ENCODE measurements at regions not wholly inside any gene's neighbourhood (a gene's known extent, or its start where the extent isn't known, plus 50 kb on each side); places are given as distances from the start of the nearest gene placed in this dataset.

DNA sequence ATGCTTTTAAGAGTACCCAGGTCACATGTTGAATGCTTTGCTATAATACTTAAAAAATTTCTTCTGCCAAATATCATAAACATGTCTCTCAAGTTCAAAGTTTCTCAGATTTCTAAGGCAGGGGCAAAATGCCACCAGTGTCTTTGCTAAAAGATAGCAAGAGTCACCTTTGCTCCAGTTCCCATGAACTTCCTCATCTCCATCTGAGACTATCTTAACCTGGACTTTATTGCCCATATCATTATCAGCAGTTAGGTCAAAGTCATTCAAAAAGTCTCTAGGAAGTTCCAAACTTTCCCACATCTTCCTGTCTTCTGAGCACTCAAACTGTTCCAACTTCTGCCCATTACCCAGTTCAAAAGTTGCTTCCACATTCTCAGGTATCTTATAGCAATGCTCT, 307.6 kb upstream of the TNC start:
- TF ChIP-seq HNF4A (conservative IDR thresholded peaks at IDR 0.05) (no peak), RXRA (IDR thresholded peaks at IDR 0.05) (no peak), NR2F2 (IDR thresholded peaks at IDR 0.05) (no peak), RAD21 (IDR thresholded peaks at IDR 0.05) (no peak), GABPA (IDR thresholded peaks at IDR 0.05 in 1 of 2, conservative IDR thresholded peaks at IDR 0.05 in 1 of 2) (no peak)
- TF ChIP-seq, protein P1, sequence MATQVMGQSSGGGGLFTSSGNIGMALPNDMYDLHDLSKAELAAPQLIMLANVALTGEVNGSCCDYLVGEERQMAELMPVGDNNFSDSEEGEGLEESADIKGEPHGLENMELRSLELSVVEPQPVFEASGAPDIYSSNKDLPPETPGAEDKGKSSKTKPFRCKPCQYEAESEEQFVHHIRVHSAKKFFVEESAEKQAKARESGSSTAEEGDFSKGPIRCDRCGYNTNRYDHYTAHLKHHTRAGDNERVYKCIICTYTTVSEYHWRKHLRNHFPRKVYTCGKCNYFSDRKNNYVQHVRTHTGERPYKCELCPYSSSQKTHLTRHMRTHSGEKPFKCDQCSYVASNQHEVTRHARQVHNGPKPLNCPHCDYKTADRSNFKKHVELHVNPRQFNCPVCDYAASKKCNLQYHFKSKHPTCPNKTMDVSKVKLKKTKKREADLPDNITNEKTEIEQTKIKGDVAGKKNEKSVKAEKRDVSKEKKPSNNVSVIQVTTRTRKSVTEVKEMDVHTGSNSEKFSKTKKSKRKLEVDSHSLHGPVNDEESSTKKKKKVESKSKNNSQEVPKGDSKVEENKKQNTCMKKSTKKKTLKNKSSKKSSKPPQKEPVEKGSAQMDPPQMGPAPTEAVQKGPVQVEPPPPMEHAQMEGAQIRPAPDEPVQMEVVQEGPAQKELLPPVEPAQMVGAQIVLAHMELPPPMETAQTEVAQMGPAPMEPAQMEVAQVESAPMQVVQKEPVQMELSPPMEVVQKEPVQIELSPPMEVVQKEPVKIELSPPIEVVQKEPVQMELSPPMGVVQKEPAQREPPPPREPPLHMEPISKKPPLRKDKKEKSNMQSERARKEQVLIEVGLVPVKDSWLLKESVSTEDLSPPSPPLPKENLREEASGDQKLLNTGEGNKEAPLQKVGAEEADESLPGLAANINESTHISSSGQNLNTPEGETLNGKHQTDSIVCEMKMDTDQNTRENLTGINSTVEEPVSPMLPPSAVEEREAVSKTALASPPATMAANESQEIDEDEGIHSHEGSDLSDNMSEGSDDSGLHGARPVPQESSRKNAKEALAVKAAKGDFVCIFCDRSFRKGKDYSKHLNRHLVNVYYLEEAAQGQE (IDR thresholded peaks at IDR 0.05): no peak
- TF ChIP-seq, protein P2, sequence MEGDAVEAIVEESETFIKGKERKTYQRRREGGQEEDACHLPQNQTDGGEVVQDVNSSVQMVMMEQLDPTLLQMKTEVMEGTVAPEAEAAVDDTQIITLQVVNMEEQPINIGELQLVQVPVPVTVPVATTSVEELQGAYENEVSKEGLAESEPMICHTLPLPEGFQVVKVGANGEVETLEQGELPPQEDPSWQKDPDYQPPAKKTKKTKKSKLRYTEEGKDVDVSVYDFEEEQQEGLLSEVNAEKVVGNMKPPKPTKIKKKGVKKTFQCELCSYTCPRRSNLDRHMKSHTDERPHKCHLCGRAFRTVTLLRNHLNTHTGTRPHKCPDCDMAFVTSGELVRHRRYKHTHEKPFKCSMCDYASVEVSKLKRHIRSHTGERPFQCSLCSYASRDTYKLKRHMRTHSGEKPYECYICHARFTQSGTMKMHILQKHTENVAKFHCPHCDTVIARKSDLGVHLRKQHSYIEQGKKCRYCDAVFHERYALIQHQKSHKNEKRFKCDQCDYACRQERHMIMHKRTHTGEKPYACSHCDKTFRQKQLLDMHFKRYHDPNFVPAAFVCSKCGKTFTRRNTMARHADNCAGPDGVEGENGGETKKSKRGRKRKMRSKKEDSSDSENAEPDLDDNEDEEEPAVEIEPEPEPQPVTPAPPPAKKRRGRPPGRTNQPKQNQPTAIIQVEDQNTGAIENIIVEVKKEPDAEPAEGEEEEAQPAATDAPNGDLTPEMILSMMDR (IDR thresholded peaks at IDR 0.05; ENCODE audit: low read depth, low read length, missing input control): no peak
- TF ChIP-seq, protein P3, sequence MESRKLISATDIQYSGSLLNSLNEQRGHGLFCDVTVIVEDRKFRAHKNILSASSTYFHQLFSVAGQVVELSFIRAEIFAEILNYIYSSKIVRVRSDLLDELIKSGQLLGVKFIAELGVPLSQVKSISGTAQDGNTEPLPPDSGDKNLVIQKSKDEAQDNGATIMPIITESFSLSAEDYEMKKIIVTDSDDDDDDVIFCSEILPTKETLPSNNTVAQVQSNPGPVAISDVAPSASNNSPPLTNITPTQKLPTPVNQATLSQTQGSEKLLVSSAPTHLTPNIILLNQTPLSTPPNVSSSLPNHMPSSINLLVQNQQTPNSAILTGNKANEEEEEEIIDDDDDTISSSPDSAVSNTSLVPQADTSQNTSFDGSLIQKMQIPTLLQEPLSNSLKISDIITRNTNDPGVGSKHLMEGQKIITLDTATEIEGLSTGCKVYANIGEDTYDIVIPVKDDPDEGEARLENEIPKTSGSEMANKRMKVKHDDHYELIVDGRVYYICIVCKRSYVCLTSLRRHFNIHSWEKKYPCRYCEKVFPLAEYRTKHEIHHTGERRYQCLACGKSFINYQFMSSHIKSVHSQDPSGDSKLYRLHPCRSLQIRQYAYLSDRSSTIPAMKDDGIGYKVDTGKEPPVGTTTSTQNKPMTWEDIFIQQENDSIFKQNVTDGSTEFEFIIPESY (IDR thresholded peaks at IDR 0.05): no peak
- TF ChIP-seq, protein P4, sequence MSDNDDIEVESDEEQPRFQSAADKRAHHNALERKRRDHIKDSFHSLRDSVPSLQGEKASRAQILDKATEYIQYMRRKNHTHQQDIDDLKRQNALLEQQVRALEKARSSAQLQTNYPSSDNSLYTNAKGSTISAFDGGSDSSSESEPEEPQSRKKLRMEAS (IDR thresholded peaks at IDR 0.05): no peak
- Histone ChIP-seq H3K36me3 (ENCODE audit: control insufficient read depth in 4 of 4, insufficient read depth in 3 of 4, low read depth in 1 of 4, low read length in 3 of 4) (no peaks in the 10 kb centered on the region), H3K27me3 (ENCODE audit: control insufficient read depth in 4 of 4, insufficient read depth in 4 of 4, low read length in 3 of 4) (no peaks in the 10 kb centered on the region), H3K27ac (ENCODE audit: low read depth in 1 of 2, low read length in 2 of 2) (no peak overlapping the region), H3K9ac (ENCODE audit: low read depth in 1 of 2, low read length in 2 of 2) (no peak overlapping the region), H3K4me3 (ENCODE audit: low read depth in 1 of 3, low read length in 3 of 3) (no peak overlapping the region), H3K9me3 (ENCODE audit: control insufficient read depth in 4 of 4, low read length in 3 of 4) (peaks cover 0 to 5% (median 4%) of the 10 kb centered on the region in 4 donors), H3K4me1 (ENCODE audit: control insufficient read depth in 4 of 4, insufficient read depth in 4 of 4, low read length in 3 of 4) (no peaks in the 10 kb centered on the region)
- DNase-seq (ENCODE audit: low spot score): no peak

DNA sequence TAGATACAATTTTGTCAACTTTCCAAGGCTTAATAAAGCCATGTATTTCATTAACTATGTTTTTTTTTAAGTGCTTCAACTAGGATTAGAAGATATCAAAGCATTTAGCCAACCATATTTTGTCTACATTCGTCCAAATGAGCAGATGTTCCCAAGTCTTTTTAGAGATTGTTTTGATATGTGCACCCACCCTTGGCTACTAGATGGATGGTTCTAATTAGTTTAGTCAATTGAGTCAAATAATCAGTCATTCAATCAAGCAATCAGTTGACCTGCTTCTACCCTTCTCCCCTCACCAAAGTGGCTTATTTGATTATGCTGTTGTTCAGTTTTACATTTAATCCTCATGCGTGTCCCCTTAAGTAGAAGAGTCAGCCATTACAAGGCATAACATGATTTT, 319.5 kb upstream of the TNC start:
- Histone ChIP-seq H3K4me3 (ENCODE audit: low read depth in 1 of 3, low read length in 3 of 3) (no peak overlapping the region), H3K9me3 (ENCODE audit: control insufficient read depth in 4 of 4, low read length in 3 of 4) (peaks cover 0 to 3% (median under 1%) of the 10 kb centered on the region in 4 donors), H3K4me1 (ENCODE audit: control insufficient read depth in 4 of 4, insufficient read depth in 4 of 4, low read length in 3 of 4) (no peaks in the 10 kb centered on the region), H3K36me3 (ENCODE audit: control insufficient read depth in 4 of 4, insufficient read depth in 3 of 4, low read depth in 1 of 4, low read length in 3 of 4) (no peaks in the 10 kb centered on the region), H3K27me3 (ENCODE audit: control insufficient read depth in 4 of 4, insufficient read depth in 4 of 4, low read length in 3 of 4) (no peaks in the 10 kb centered on the region), H3K9ac (ENCODE audit: low read depth in 1 of 2, low read length in 2 of 2) (no peak overlapping the region), H3K27ac (ENCODE audit: low read depth in 1 of 2, low read length in 2 of 2) (no peak overlapping the region)
- no peak for DNase-seq (ENCODE audit: low spot score)
- 72% methylated on average over 2 of the region's 2 CpGs for WGBS
- TF ChIP-seq RXRA (IDR thresholded peaks at IDR 0.05) (no peak), RAD21 (IDR thresholded peaks at IDR 0.05) (no peak), YY1 (IDR thresholded peaks at IDR 0.05) (no peak), FOXA2 (IDR thresholded peaks at IDR 0.05) (no peak), JUND (IDR thresholded peaks at IDR 0.05) (no peak), NR2F2 (IDR thresholded peaks at IDR 0.05) (no peak), GABPA (IDR thresholded peaks at IDR 0.05 in 1 of 2, conservative IDR thresholded peaks at IDR 0.05 in 1 of 2) (no peak), TAF1 (conservative IDR thresholded peaks at IDR 0.05) (no peak)
- TF ChIP-seq, protein P1 (IDR thresholded peaks at IDR 0.05): no peak
- TF ChIP-seq, protein P5, sequence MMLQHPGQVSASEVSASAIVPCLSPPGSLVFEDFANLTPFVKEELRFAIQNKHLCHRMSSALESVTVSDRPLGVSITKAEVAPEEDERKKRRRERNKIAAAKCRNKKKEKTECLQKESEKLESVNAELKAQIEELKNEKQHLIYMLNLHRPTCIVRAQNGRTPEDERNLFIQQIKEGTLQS (IDR thresholded peaks at IDR 0.05): no peak

Data from liver (tissue), 8 donors.